H1 (cell line): ENCODE measurements at regions not wholly inside any gene's neighbourhood (a gene's known extent, or its start where the extent isn't known, plus 50 kb on each side); places are given as distances from the start of the nearest gene placed in this dataset.

Experiments
- CTCF ChIA-PET: fragments of 300-600 bp; sonication (Branson Sonifier 250); formaldehyde crosslinking; loops from one replicate; lab custom pipeline; 2021; ENCODE audit not compliant: partially characterized antibody; lab: Charles Lee
- POLR2A ChIA-PET: fragments of 300-600 bp; sonication (Branson Sonifier 250); formaldehyde crosslinking; loops from one replicate; lab custom pipeline; 2021; ENCODE audit warnings: inconsistent platforms; ENCODE audit not compliant: partially characterized antibody; lab: Charles Lee
- DNase-seq, 2 experiments: peaks; one replicate each; pipeline versions ENCODE4 v3.0.0 to v3.0.0-alpha.2; 2010 to 2022; ENCODE audit warnings: low spot score in 2 of 2, low read depth in 1 of 2, mixed read lengths in 1 of 2
- FAIRE-seq: peaks from 2 replicates; lab custom pipeline; 2011; peaks lifted over from hg19 to GRCh38; lab: Jason Lieb, UNC
- H2AFZ ChIP-seq: 2 replicates; pipeline ENCODE4 v1.8.1; 2012; ENCODE audit warnings: low read length, inconsistent platforms
- H2AK5ac ChIP-seq: 2 replicates; pipeline ENCODE4 v1.6.1; 2013; ENCODE audit warnings: low read depth, low read length
- H2BK120ac ChIP-seq: replicated peaks from 2 replicates; pipeline ENCODE3; 2013; ENCODE audit warnings: low read depth, low read length, inconsistent platforms
- H2BK12ac ChIP-seq: 2 replicates; pipeline ENCODE4 v1.6.1; 2013; ENCODE audit warnings: low read depth, low read length
- H2BK15ac ChIP-seq: 2 replicates; pipeline ENCODE4 v1.6.1; 2013; ENCODE audit warnings: low read length
- H2BK20ac ChIP-seq: 2 replicates; pipeline ENCODE4 v1.6.1; 2013; ENCODE audit warnings: low read length
- H2BK5ac ChIP-seq: 2 replicates; pipeline ENCODE4 v1.6.1; 2013; ENCODE audit warnings: low read depth, low read length
- H3K14ac ChIP-seq: 2 replicates; pipeline ENCODE4 v1.6.1; 2013; ENCODE audit warnings: inconsistent platforms; ENCODE audit not compliant: insufficient read length
- H3K18ac ChIP-seq: 2 replicates; pipeline ENCODE4 v1.6.1; 2013; ENCODE audit warnings: low read length; ENCODE audit errors: extremely low read depth
- H3K23ac ChIP-seq: 2 replicates; pipeline ENCODE4 v1.6.1; 2013; ENCODE audit warnings: inconsistent platforms; ENCODE audit not compliant: insufficient read length
- H3K23me2 ChIP-seq: 2 replicates; pipeline ENCODE4 v1.6.1; 2013; ENCODE audit warnings: low read depth, low read length
- H3K27ac ChIP-seq: 2 replicates; pipeline ENCODE4 v1.6.1; 2011; ENCODE audit warnings: low read depth, low read length, inconsistent platforms
- H3K27me3 ChIP-seq, 4 experiments: replicated peaks in 1 of 4; 1 replicate in 1 of 4; 2 replicates in 3 of 4; pipeline versions ENCODE4 v1.6.1 to v1.8.1; 2011 to 2013; ENCODE audit warnings: low read length in 3 of 4, mild to moderate bottlenecking in 3 of 4, inconsistent platforms in 2 of 4, mixed read lengths in 2 of 4, moderate library complexity in 1 of 4; ENCODE audit not compliant: control insufficient read depth in 3 of 4, insufficient read depth in 3 of 4; ENCODE audit errors: extremely low read depth in 1 of 4
- H3K36me3 ChIP-seq, 4 experiments: 2 replicates each; pipeline versions ENCODE4 v1.6.1 to v1.8.1; 2011 to 2013; ENCODE audit warnings: mild to moderate bottlenecking in 4 of 4, low read length in 3 of 4, moderate library complexity in 2 of 4, control low read depth in 1 of 4, inconsistent platforms in 1 of 4; ENCODE audit not compliant: insufficient read depth in 4 of 4, control insufficient read depth in 2 of 4
- H3K4ac ChIP-seq: replicated peaks from 2 replicates; pipeline ENCODE3; 2013; ENCODE audit warnings: low read length, low read depth, mixed read lengths, inconsistent platforms; ENCODE audit not compliant: insufficient read length
- H3K4me1 ChIP-seq, 4 experiments: replicated peaks in 1 of 4; 1 replicate in 1 of 4; 2 replicates in 3 of 4; pipeline versions ENCODE4 v1.6.1 to v1.8.1; 2011 to 2013; ENCODE audit warnings: low read length in 3 of 4, inconsistent platforms in 2 of 4, mixed read lengths in 1 of 4; ENCODE audit not compliant: insufficient read depth in 4 of 4, control insufficient read depth in 3 of 4
- H3K4me2 ChIP-seq, 2 experiments: 2 replicates each; pipeline versions ENCODE4 v1.6.1 to v1.8.1; 2011 to 2013; ENCODE audit warnings: low read depth in 2 of 2, low read length in 2 of 2, control low read depth in 1 of 2, inconsistent platforms in 1 of 2, mild to moderate bottlenecking in 1 of 2; ENCODE audit not compliant: insufficient read depth in 1 of 2
- H3K4me3 ChIP-seq, 4 experiments: fragments of 200-600, 300-600 bp in 1 of 4; sonication (generic), shearing (Covaris generic), sonication (Bioruptor Twin) in 1 of 4; 2 replicates each; pipeline versions ENCODE4 v1.5.1 to v1.8.1; 2011 to 2016; ENCODE audit warnings: low read length in 4 of 4, low read depth in 3 of 4, control low read depth in 2 of 4, inconsistent platforms in 2 of 4, mild to moderate bottlenecking in 2 of 4, mixed read lengths in 1 of 4, moderate library complexity in 1 of 4; ENCODE audit not compliant: insufficient read depth in 2 of 4; ENCODE audit errors: extremely low read depth in 1 of 4
- H3K56ac ChIP-seq: replicated peaks from 2 replicates; pipeline ENCODE3; 2013; ENCODE audit warnings: low read depth, mild to moderate bottlenecking, mixed read lengths, low read length, inconsistent platforms; ENCODE audit not compliant: insufficient read length
- H3K79me1 ChIP-seq: 2 replicates; pipeline ENCODE4 v1.6.1; 2013; ENCODE audit warnings: low read depth, low read length, control low read depth
- H3K79me2 ChIP-seq, 2 experiments: 2 replicates each; pipeline versions ENCODE4 v1.6.1 to v1.8.1; 2012 to 2013; ENCODE audit warnings: low read length in 2 of 2, mild to moderate bottlenecking in 2 of 2, inconsistent platforms in 1 of 2; ENCODE audit not compliant: insufficient read depth in 2 of 2, control insufficient read depth in 1 of 2
- H3K9ac ChIP-seq, 4 experiments: replicated peaks in 1 of 4; 1 replicate in 1 of 4; 2 replicates in 3 of 4; pipeline versions ENCODE4 v1.6.1 to v1.8.1; 2011 to 2013; ENCODE audit warnings: low read depth in 3 of 4, low read length in 3 of 4, control low read depth in 2 of 4, mild to moderate bottlenecking in 2 of 4, moderate library complexity in 2 of 4, inconsistent platforms in 1 of 4; ENCODE audit errors: extremely low read depth in 1 of 4
- H3K9me3 ChIP-seq, 2 experiments: 2 replicates each; pipeline versions ENCODE4 v1.6.1 to v1.8.1; 2012 to 2013; ENCODE audit warnings: mild to moderate bottlenecking in 2 of 2, moderate library complexity in 2 of 2, control low read depth in 1 of 2, inconsistent platforms in 1 of 2, low read depth in 1 of 2, low read length in 1 of 2, mixed read lengths in 1 of 2; ENCODE audit not compliant: insufficient read depth in 2 of 2
- H4K20me1 ChIP-seq, 2 experiments: replicated peaks in 1 of 2; 2 replicates each; pipeline versions ENCODE3 to v1.8.1; 2011 to 2013; ENCODE audit warnings: inconsistent platforms in 2 of 2, low read length in 2 of 2, mild to moderate bottlenecking in 1 of 2; ENCODE audit not compliant: insufficient read depth in 2 of 2, control insufficient read depth in 1 of 2
- H4K5ac ChIP-seq: 2 replicates; pipeline ENCODE4 v1.6.1; 2013; ENCODE audit warnings: low read length, low read depth, mixed read lengths, inconsistent platforms; ENCODE audit not compliant: insufficient read length
- H4K8ac ChIP-seq: 2 replicates; pipeline ENCODE4 v1.8.0; 2013; ENCODE audit warnings: mild to moderate bottlenecking, moderate library complexity, low read length, inconsistent platforms; ENCODE audit not compliant: insufficient read depth; ENCODE audit errors: extremely low read depth
- H4K91ac ChIP-seq: replicated peaks from 2 replicates; pipeline ENCODE3; 2013; ENCODE audit warnings: low read length, mixed read lengths, inconsistent platforms; ENCODE audit not compliant: insufficient read length
- ASH2L ChIP-seq: fragments of 200-600, 300-600 bp; sonication (generic); IDR thresholded peaks from one replicate; pipeline ENCODE4 v1.7.1; 2017; ENCODE audit warnings: low read length
- BCL11A ChIP-seq, 2 experiments: IDR thresholded peaks; one replicate each; pipeline ENCODE4 v1.6.1; 2011; ENCODE audit warnings: low read depth in 2 of 2, low read length in 2 of 2, mild to moderate bottlenecking in 2 of 2
- CBX5 ChIP-seq: fragments of 300-800, 300-1000 bp; sonication (generic); IDR thresholded peaks from 2 replicates; pipeline ENCODE4 v1.7.1; 2016; ENCODE audit warnings: antibody characterized with exemption, low read length, low read depth
- CHD2 ChIP-seq: IDR thresholded peaks from 2 replicates; pipeline ENCODE4 v1.6.1; 2012; ENCODE audit warnings: low read length, improper control_type of control experiment
- CREB1 ChIP-seq: IDR thresholded peaks from 2 replicates; pipeline ENCODE4 v1.6.1; 2012; ENCODE audit warnings: inconsistent platforms
- HDAC2 ChIP-seq, 2 experiments: fragments of 300-600 bp in 1 of 2; sonication (generic) in 1 of 2; IDR thresholded peaks; 2 replicates each; pipeline ENCODE4 v1.6.1; 2011 to 2012; ENCODE audit warnings: low read depth in 2 of 2, low read length in 2 of 2, mild to moderate bottlenecking in 2 of 2, moderate library complexity in 2 of 2, borderline replicate concordance in 1 of 2, inconsistent platforms in 1 of 2
- MAFK ChIP-seq: IDR thresholded peaks from 2 replicates; pipeline ENCODE4 v1.6.1; 2012; ENCODE audit warnings: low read depth, mild to moderate bottlenecking, improper control_type of control experiment, low read length
- PHF8 ChIP-seq: fragments of 200-600 bp; sonication (generic); conservative IDR thresholded peaks from 2 replicates; pipeline ENCODE4 v1.7.1; 2012; ENCODE audit warnings: low read depth, mild to moderate bottlenecking, inconsistent platforms, low read length, moderate library complexity
- RXRA ChIP-seq: IDR thresholded peaks from 2 replicates; pipeline ENCODE4 v1.6.1; 2011; ENCODE audit warnings: low read depth, mild to moderate bottlenecking, low read length, moderate library complexity; ENCODE audit not compliant: insufficient read depth
- WGBS, 2 experiments: shearing (Covaris generic) in 1 of 2; methylation state at CpG; one replicate each; pipeline versions ENCODE4 v1.1.6 to v1.1.7; 2013 to 2015; ENCODE audit warnings: low lambda C conversion rate in 2 of 2, mixed read lengths in 2 of 2, inconsistent platforms in 1 of 2, low coverage in 1 of 2, missing lambda C conversion rate in 1 of 2; ENCODE audit not compliant: insufficient replicate concordance in 2 of 2, insufficient coverage in 1 of 2, insufficient read length in 1 of 2; ENCODE audit errors: extremely low coverage in 1 of 2, missing lambda C conversion rate in 1 of 2; 5-methylcytosine and 5-hydroxymethylcytosine counted together

- FAIRE-seq, result no peak
- 92% methylated on average over 2 of the region's 2 CpGs; no CpG with 5 or more reads in 1 of the 2 experiments for WGBS, 2 experiments
- H4K20me1 ChIP-seq, result no peaks in the 10 kb centered on the region
Observed at GRCh38 chr3:86766331-86766730, 224.6 kb downstream of the VGLL3 start.

More at GRCh38 chr3:86766331-86766730, 224.6 kb downstream of the VGLL3 start:
- Histone ChIP-seq H3K79me2 (no peaks in the 10 kb centered on the region), H2AK5ac (no peak overlapping the region), H3K79me1 (no peaks in the 10 kb centered on the region), H3K9ac (no peak overlapping the region), H3K14ac (no peak overlapping the region), H2BK5ac (no peak overlapping the region), H3K9me3 (no peaks in the 10 kb centered on the region), H2BK120ac (no peak overlapping the region), H2BK12ac (no peak overlapping the region), H2AFZ (no peak overlapping the region), H3K18ac (no peak overlapping the region), H3K23me2 (no peaks in the 10 kb centered on the region), H2BK20ac (no peak overlapping the region), H3K23ac (no peak overlapping the region), H3K4me1 (peaks cover 0 to 4% (median 0%) of the 10 kb centered on the region in 4 experiments; a peak in 1 of 7 replicates), H3K4ac (no peak overlapping the region), H3K56ac (no peak overlapping the region), H3K27ac (no peak overlapping the region), H4K8ac (no peak overlapping the region), H4K5ac (no peak overlapping the region), H3K4me2 (no peak overlapping the region), H3K27me3 (no peaks in the 10 kb centered on the region), H2BK15ac (no peak overlapping the region), H4K91ac (no peak overlapping the region), H3K36me3 (no peaks in the 10 kb centered on the region), H3K4me3 (no peak overlapping the region)
- ChIA-PET CTCF (no interaction called here), POLR2A (no interaction called here)
- TF ChIP-seq HDAC2 (IDR thresholded peaks at IDR 0.05; ENCODE audit: borderline replicate concordance in 1 of 2, low read depth in 2 of 2, low read length in 2 of 2) (no peak), ASH2L (no peak), BCL11A (IDR thresholded peaks at IDR 0.05; ENCODE audit: low read depth in 2 of 2, low read length in 2 of 2) (no peak), RXRA (no peak), MAFK (no peak), CBX5 (no peak), CHD2 (no peak), PHF8 (no peak), CREB1 (no peak)
- no peak for DNase-seq
